H9 (cell line): ENCODE measurements at regions not wholly inside any gene's neighbourhood (a gene's known extent, or its start where the extent isn't known, plus 50 kb on each side); places are given as distances from the start of the nearest gene placed in this dataset.

ENCODE experiments used
- DNase-seq: peaks from one replicate; pipeline ENCODE4 v3.0.0-alpha.2; 2017
- H2AFZ ChIP-seq: one replicate; pipeline ENCODE4 v1.6.1; 2013; ENCODE audit warnings: mild to moderate bottlenecking, low read length, control low read depth, moderate library complexity
- H2AK5ac ChIP-seq: 2 replicates; pipeline ENCODE4 v1.6.1; 2013; ENCODE audit warnings: low read length, control low read depth, mixed read lengths; ENCODE audit not compliant: insufficient read length
- H2BK120ac ChIP-seq: one replicate; pipeline ENCODE4 v1.6.1; 2013; ENCODE audit warnings: low read depth, mild to moderate bottlenecking, low read length, control low read depth, inconsistent platforms; ENCODE audit not compliant: poor library complexity, severe bottlenecking
- H2BK12ac ChIP-seq: 2 replicates; pipeline ENCODE4 v1.6.1; 2013; ENCODE audit warnings: low read length, control low read depth, mixed read lengths, low read depth; ENCODE audit not compliant: insufficient read length
- H2BK15ac ChIP-seq: 2 replicates; pipeline ENCODE4 v1.6.1; 2013; ENCODE audit warnings: low read depth, low read length, control low read depth
- H2BK20ac ChIP-seq: one replicate; pipeline ENCODE4 v1.6.1; 2013; ENCODE audit warnings: low read depth, mild to moderate bottlenecking, low read length, control low read depth, inconsistent platforms; ENCODE audit not compliant: poor library complexity, severe bottlenecking
- H2BK5ac ChIP-seq: 2 replicates; pipeline ENCODE4 v1.6.1; 2013; ENCODE audit warnings: low read length, control low read depth, mixed read lengths; ENCODE audit not compliant: insufficient read length
- H3K14ac ChIP-seq: 2 replicates; pipeline ENCODE4 v1.6.1; 2013; ENCODE audit warnings: low read length, control low read depth; ENCODE audit not compliant: insufficient read depth
- H3K18ac ChIP-seq: 2 replicates; pipeline ENCODE4 v1.6.1; 2013; ENCODE audit warnings: low read depth, mild to moderate bottlenecking, mixed read lengths, low read length, control low read depth; ENCODE audit not compliant: insufficient read length
- H3K23ac ChIP-seq: 2 replicates; pipeline ENCODE4 v1.6.1; 2013; ENCODE audit warnings: low read length, control low read depth, mixed read lengths, low read depth; ENCODE audit not compliant: insufficient read length
- H3K23me2 ChIP-seq: 2 replicates; pipeline ENCODE4 v1.6.1; 2013; ENCODE audit warnings: low read depth, mild to moderate bottlenecking, mixed read lengths, low read length, control low read depth; ENCODE audit not compliant: insufficient read length, poor library complexity, severe bottlenecking
- H3K27ac ChIP-seq: 2 replicates; pipeline ENCODE4 v1.5.1; 2013; ENCODE audit warnings: low read length, control low read depth, mixed read lengths, low read depth; ENCODE audit not compliant: insufficient read length
- H3K27me3 ChIP-seq: 2 replicates; pipeline ENCODE4 v1.6.1; 2013; ENCODE audit warnings: low read length, control low read depth, inconsistent platforms; ENCODE audit not compliant: insufficient read depth
- H3K4ac ChIP-seq: 2 replicates; pipeline ENCODE4 v1.6.1; 2013; ENCODE audit warnings: low read depth, mild to moderate bottlenecking, control low read depth, inconsistent platforms, low read length, moderate library complexity
- H3K4me1 ChIP-seq: 2 replicates; pipeline ENCODE4 v1.6.1; 2013; ENCODE audit warnings: low read length, control low read depth, inconsistent platforms; ENCODE audit not compliant: insufficient read depth
- H3K4me2 ChIP-seq: 2 replicates; pipeline ENCODE4 v1.6.1; 2013; ENCODE audit warnings: low read length, control low read depth, mixed read lengths; ENCODE audit not compliant: insufficient read length, insufficient read depth
- H3K56ac ChIP-seq: 2 replicates; pipeline ENCODE4 v1.6.1; 2013; ENCODE audit warnings: low read depth, mild to moderate bottlenecking, mixed read lengths, low read length, control low read depth; ENCODE audit not compliant: insufficient read length
- H3K79me1 ChIP-seq: 2 replicates; pipeline ENCODE4 v1.6.1; 2013; ENCODE audit warnings: low read depth, mild to moderate bottlenecking, moderate library complexity, low read length, control low read depth, inconsistent platforms; ENCODE audit not compliant: insufficient read depth, poor library complexity, severe bottlenecking
- H3K79me2 ChIP-seq: 2 replicates; pipeline ENCODE4 v1.6.1; 2013; ENCODE audit warnings: low read length, control low read depth, inconsistent platforms; ENCODE audit not compliant: insufficient read depth
- H3K9ac ChIP-seq: 2 replicates; pipeline ENCODE4 v1.6.1; 2013; ENCODE audit warnings: low read length, control low read depth, mixed read lengths; ENCODE audit not compliant: insufficient read length; ENCODE audit errors: extremely low read depth
- H3K9me3 ChIP-seq: one replicate; pipeline ENCODE4 v1.6.1; 2013; ENCODE audit warnings: low read depth, low read length, inconsistent platforms; ENCODE audit not compliant: control insufficient read depth
- H3T11ph ChIP-seq: one replicate; pipeline ENCODE4 v1.6.1; 2013; ENCODE audit warnings: mild to moderate bottlenecking, low read length, control low read depth, inconsistent platforms
- H4K20me1 ChIP-seq: one replicate; pipeline ENCODE4 v1.6.1; 2013; ENCODE audit not compliant: control insufficient read depth, insufficient read length, insufficient read depth
- H4K5ac ChIP-seq: 2 replicates; pipeline ENCODE4 v1.6.1; 2013; ENCODE audit warnings: low read depth, mild to moderate bottlenecking, mixed read lengths, low read length, control low read depth; ENCODE audit not compliant: insufficient read length
- H4K8ac ChIP-seq: replicated peaks from 2 replicates; pipeline ENCODE4 v1.6.1; 2013; ENCODE audit warnings: low read length, control low read depth, mixed read lengths, low read depth; ENCODE audit not compliant: insufficient read length
- H4K91ac ChIP-seq: 2 replicates; pipeline ENCODE4 v1.6.1; 2013; ENCODE audit warnings: low read depth, mild to moderate bottlenecking, moderate library complexity, mixed read lengths, low read length, control low read depth; ENCODE audit not compliant: insufficient read length
- H3K27ac Mint-ChIP-seq, 3 experiments: 2 replicates in 2 of 3; 3 replicates in 1 of 3; pipeline ENCODE4 v1.8.0; 2020 to 2021; ENCODE audit warnings: mixed read lengths in 3 of 3, mild to moderate bottlenecking in 1 of 3, moderate library complexity in 1 of 3
- H3K27me3 Mint-ChIP-seq: 2 replicates; pipeline ENCODE4 v1.8.0; 2021; ENCODE audit warnings: low read depth, mild to moderate bottlenecking, moderate library complexity, mixed read lengths
- H3K36me3 Mint-ChIP-seq, 3 experiments: 2 replicates in 2 of 3; 3 replicates in 1 of 3; pipeline ENCODE4 v1.8.0; 2020 to 2021; ENCODE audit warnings: low read depth in 3 of 3, mixed read lengths in 3 of 3; ENCODE audit not compliant: insufficient read depth in 1 of 3
- H3K4me1 Mint-ChIP-seq, 2 experiments: 2 replicates each; pipeline ENCODE4 v1.8.0; 2020; ENCODE audit warnings: mixed read lengths in 2 of 2
- H3K4me3 Mint-ChIP-seq, 2 experiments: 2 replicates in 1 of 2; 3 replicates in 1 of 2; pipeline ENCODE4 v1.8.0; 2020 to 2021; ENCODE audit warnings: mild to moderate bottlenecking in 2 of 2, mixed read lengths in 2 of 2, moderate library complexity in 1 of 2
- H3K9me3 Mint-ChIP-seq, 2 experiments: 2 replicates in 1 of 2; 3 replicates in 1 of 2; pipeline ENCODE4 v1.8.0; 2020; ENCODE audit warnings: mild to moderate bottlenecking in 2 of 2, mixed read lengths in 2 of 2, moderate library complexity in 1 of 2
- CTCF ChIP-seq: fragments of 200-600 bp; sonication (generic); conservative IDR thresholded peaks from 3 replicates; pipeline ENCODE4 v1.8.0; 2021; ENCODE audit warnings: antibody characterized with exemption, mild to moderate bottlenecking
- WGBS: extraction: QIAGEN DNeasy Blood & Tissue Kit; methylation state at CpG from one replicate; pipeline ENCODE4 v1.1.7; 2013; ENCODE audit warnings: missing lambda C conversion rate, low lambda C conversion rate, mixed read lengths; ENCODE audit not compliant: insufficient read length; ENCODE audit errors: extremely low coverage; 5-methylcytosine and 5-hydroxymethylcytosine counted together

- Histone ChIP-seq H3K27ac (no peak overlapping the region), H2BK12ac (no peak overlapping the region), H3K9ac (no peak overlapping the region), H3K79me1 (no peaks in the 10 kb centered on the region), H4K91ac (no peak overlapping the region), H2BK120ac (no peak overlapping the region), H2AK5ac (no peak overlapping the region), H3K14ac (no peak overlapping the region), H3K23ac (no peak overlapping the region), H2BK20ac (no peak overlapping the region), H3K9me3 (no peaks in the 10 kb centered on the region), H4K8ac (no peak overlapping the region), H3K56ac (no peak overlapping the region), H3T11ph (no peak overlapping the region), H2BK5ac (no peak overlapping the region), H2AFZ (no peak overlapping the region), H4K5ac (no peak overlapping the region), H4K20me1 (no peaks in the 10 kb centered on the region), H3K23me2 (no peaks in the 10 kb centered on the region), H2BK15ac (no peak overlapping the region), H3K4ac (no peak overlapping the region), H3K4me2 (no peak overlapping the region), H3K18ac (no peak overlapping the region), H3K4me1 (no peaks in the 10 kb centered on the region), H3K27me3 (no peaks in the 10 kb centered on the region), H3K79me2 (no peaks in the 10 kb centered on the region)
- Mint-ChIP-seq H3K27ac (no peak overlapping the region), H3K27me3 (no peaks in the 10 kb centered on the region), H3K4me1 (peaks cover 0 to 3% of the 10 kb centered on the region in 2 experiments; a peak in 1 of 4 replicates), H3K4me3 (no peak overlapping the region), H3K9me3 (no peaks in the 10 kb centered on the region), H3K36me3 (no peaks in the 10 kb centered on the region)
- DNase-seq, result no peak
- no peak for TF ChIP-seq CTCF
- WGBS, result no CpG with 5 or more reads among the region's 4 CpGs
Observed at GRCh38 chr9:26513730-26514129, 378.9 kb downstream of the CAAP1 start.
